Right lobe of liver (tissue), 6 donors: ENCODE measurements at regions not wholly inside any gene's neighbourhood (a gene's known extent, or its start where the extent isn't known, plus 50 kb on each side); places are given as distances from the start of the nearest gene placed in this dataset.

Source experiments
- ATAC-seq, 4 donors: fragments of 200-7000 bp; cut with Tn5 transposase; one replicate each; pipeline ENCODE4 v1.9.1; 2020; ENCODE audit warnings: mild to moderate bottlenecking in 4 of 4, moderate library complexity in 4 of 4
- DNase-seq, 3 donors: peaks; one replicate each; pipeline ENCODE4 v3.0.0-alpha.2; 2020
- H3K27ac ChIP-seq, 3 donors: fragments of 200-600 bp; one replicate each; pipeline ENCODE4 v1.8.0; 2022
- H3K27me3 ChIP-seq, 2 donors: fragments of 200-600 bp; one replicate each; pipeline ENCODE4 v1.8.0; 2022
- H3K36me3 ChIP-seq, 4 donors: fragments of 200-600 bp; sonication (generic) in 1 of 4; one replicate each; pipeline versions ENCODE4 v1.5.1 to v1.8.0; 2017 to 2022; ENCODE audit warnings: control low read depth in 1 of 4
- H3K4me1 ChIP-seq, 4 donors: fragments of 200-600 bp; sonication (generic) in 1 of 4; one replicate each; pipeline versions ENCODE4 v1.5.1 to v1.8.0; 2017 to 2022; ENCODE audit warnings: control low read depth in 1 of 4
- H3K4me3 ChIP-seq, 3 donors: fragments of 200-600 bp; one replicate each; pipeline ENCODE4 v1.8.0; 2022
- H3K9me3 ChIP-seq, 4 donors: fragments of 200-600 bp; sonication (generic) in 1 of 4; one replicate each; pipeline versions ENCODE4 v1.5.1 to v1.8.0; 2017 to 2022; ENCODE audit warnings: control low read depth in 1 of 4
- CTCF ChIP-seq, 4 donors: fragments of 200-600 bp in 3 of 4; fragments of 450-650 bp in 1 of 4; IDR thresholded peaks; one replicate each; pipeline versions ENCODE4 v1.5.1 to v1.8.0; 2016 to 2022; ENCODE audit warnings: antibody characterized with exemption in 4 of 4, mild to moderate bottlenecking in 2 of 4
- POLR2A ChIP-seq: fragments of 450-650 bp; IDR thresholded peaks from one replicate; pipeline ENCODE4 v1.6.1; 2017; ENCODE audit warnings: antibody characterized with exemption, mild to moderate bottlenecking
- WGBS: methylation state at CpG from one replicate; pipeline ENCODE4 v1.1.6; 2018; ENCODE audit warnings: low coverage, low lambda C conversion rate; ENCODE audit not compliant: insufficient coverage; ENCODE audit errors: missing lambda C conversion rate; 5-methylcytosine and 5-hydroxymethylcytosine counted together
- intact Hi-C, 2 donors: fragments of 100-400 bp; cut with DNase I; formaldehyde crosslinking; loops; one replicate each; pipeline versions ENCODE4 v1.11.2 to v1.14.1; 2022
- donor health status: DM: no; HTN: yes; CAD: no.
- donor health status: DM: no; HTN: no; CAD: no.
- donor health status: DM: no; HTN: no; CAD: no.
- donor health status: DM: no; HTN: yes; CAD: no.
- donor health status: DM: no; HTN: yes; CAD: no.

- Histone ChIP-seq H3K4me3 (no peak overlapping the region), H3K27ac (no peak overlapping the region), H3K27me3 (peaks cover 0 to 3% of the 10 kb centered on the region in 2 donors), H3K4me1 (no peaks in the 10 kb centered on the region), H3K9me3 (no peaks in the 10 kb centered on the region), H3K36me3 (no peaks in the 10 kb centered on the region)
- intact Hi-C loops: no loop called here
- ATAC-seq (no peak), DNase-seq (no peak)
- WGBS: 24% methylated on average over 3 of the region's 3 CpGs
- no peak for TF ChIP-seq CTCF (IDR thresholded peaks at IDR 0.05)
- no peak for TF ChIP-seq POLR2A
Measured at GRCh38 chr3:22748453-22749045, 454.6 kb upstream of the UBE2E2 start.

GRCh38 chr3:22759636-22760310 is 443.4 kb upstream of the UBE2E2 start:
- no peaks in the 10 kb centered on the region for H3K4me1 ChIP-seq
- no peak for ATAC-seq
- H3K36me3 ChIP-seq: no peaks in the 10 kb centered on the region
- H3K27me3 ChIP-seq: no peaks in the 10 kb centered on the region
- no peak overlapping the region for H3K27ac ChIP-seq
- 49% methylated on average over 3 of the region's 3 CpGs for WGBS
- no peak for DNase-seq
- H3K4me3 ChIP-seq: no peak overlapping the region
- no peaks in the 10 kb centered on the region for H3K9me3 ChIP-seq
- intact Hi-C loops: no loop called here
- TF ChIP-seq POLR2A (no peak), CTCF (IDR thresholded peaks at IDR 0.05) (no peak)

GRCh38 chr3:22765679-22766078 is 437.4 kb upstream of the UBE2E2 start:
- H3K4me1 ChIP-seq: no peaks in the 10 kb centered on the region
- intact Hi-C loops: no loop called here
- H3K27me3 ChIP-seq: no peaks in the 10 kb centered on the region
- no peaks in the 10 kb centered on the region for H3K36me3 ChIP-seq
- TF ChIP-seq POLR2A: no peak
- no peaks in the 10 kb centered on the region for H3K9me3 ChIP-seq
- no peak overlapping the region for H3K27ac ChIP-seq
- DNase-seq (no peak), ATAC-seq (no peak)
- no peak overlapping the region for H3K4me3 ChIP-seq

- H3K27ac ChIP-seq: no peak overlapping the region
- TF ChIP-seq CTCF (IDR thresholded peaks at IDR 0.05) (no peak), POLR2A (no peak)
- H3K4me3 ChIP-seq: no peak overlapping the region
- DNase-seq (no peak), ATAC-seq (no peak)
- H3K4me1 ChIP-seq: no peaks in the 10 kb centered on the region
- WGBS: 44% methylated on average over 1 of the region's 1 CpG
- intact Hi-C loops: no loop called here
- no peaks in the 10 kb centered on the region for H3K9me3 ChIP-seq
- no peaks in the 10 kb centered on the region for H3K36me3 ChIP-seq
- no peaks in the 10 kb centered on the region for H3K27me3 ChIP-seq
Measured at GRCh38 chr3:22777834-22778233, 425.3 kb upstream of the UBE2E2 start.

GRCh38 chr3:22779737-22780136 is 423.4 kb upstream of the UBE2E2 start:
- Histone ChIP-seq H3K36me3 (no peaks in the 10 kb centered on the region), H3K9me3 (no peaks in the 10 kb centered on the region), H3K4me1 (no peaks in the 10 kb centered on the region), H3K27ac (no peak overlapping the region), H3K4me3 (no peak overlapping the region), H3K27me3 (no peaks in the 10 kb centered on the region)
- DNase-seq: no peak
- intact Hi-C loops: no loop called here
- WGBS: 27% methylated on average over 2 of the region's 2 CpGs
- no peak for TF ChIP-seq CTCF (IDR thresholded peaks at IDR 0.05)
- TF ChIP-seq POLR2A: no peak
- no peak for ATAC-seq
